Esophagus muscularis mucosa (tissue), 4 donors: ENCODE measurements at regions not wholly inside any gene's neighbourhood (a gene's known extent, or its start where the extent isn't known, plus 50 kb on each side); places are given as distances from the start of the nearest gene placed in this dataset.

Experiments
- EP300 ChIP-seq: sonication (generic); formaldehyde crosslinking; IDR thresholded peaks from one replicate; pipeline ENCODE4 v1.6.1; 2017; ENCODE audit warnings: antibody characterized with exemption
- POLR2A ChIP-seq: fragments of 450-650 bp; IDR thresholded peaks from one replicate; pipeline ENCODE4 v1.6.1; 2017; ENCODE audit warnings: antibody characterized with exemption, moderate library complexity, mild to moderate bottlenecking, low read depth
- TF ChIP-seq, protein P1 (sequence below), 3 experiments: fragments of 200-600 bp in 2 of 3; fragments of 450-650 bp in 1 of 3; sonication (generic) in 2 of 3; IDR thresholded peaks; one replicate each; pipeline ENCODE4 v1.5.1; 2017 to 2019; ENCODE audit warnings: antibody characterized with exemption in 3 of 3, mild to moderate bottlenecking in 2 of 3, moderate library complexity in 1 of 3

DNA sequence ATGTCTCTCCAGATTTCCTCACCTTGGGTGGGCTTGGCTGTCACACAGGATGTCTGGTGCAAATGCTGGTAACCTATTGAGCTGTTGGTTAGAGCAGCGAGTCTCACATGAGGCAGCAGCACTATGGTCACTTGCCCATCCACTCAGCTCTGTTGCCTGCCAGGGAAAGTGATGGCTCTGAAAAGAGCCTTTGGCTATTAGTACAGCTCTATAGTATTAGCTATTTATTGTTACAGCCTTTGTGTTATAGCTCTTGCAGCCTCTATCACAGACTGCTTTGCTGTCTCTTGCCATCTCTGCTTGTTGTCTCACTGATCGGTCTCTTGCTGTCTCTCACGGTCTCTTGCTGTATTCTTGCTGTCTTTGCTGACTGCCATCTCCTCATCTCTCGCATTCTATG lies 114.3 kb downstream of the MFSD1 start:
- TF ChIP-seq POLR2A: no peak
- TF ChIP-seq, protein P1, sequence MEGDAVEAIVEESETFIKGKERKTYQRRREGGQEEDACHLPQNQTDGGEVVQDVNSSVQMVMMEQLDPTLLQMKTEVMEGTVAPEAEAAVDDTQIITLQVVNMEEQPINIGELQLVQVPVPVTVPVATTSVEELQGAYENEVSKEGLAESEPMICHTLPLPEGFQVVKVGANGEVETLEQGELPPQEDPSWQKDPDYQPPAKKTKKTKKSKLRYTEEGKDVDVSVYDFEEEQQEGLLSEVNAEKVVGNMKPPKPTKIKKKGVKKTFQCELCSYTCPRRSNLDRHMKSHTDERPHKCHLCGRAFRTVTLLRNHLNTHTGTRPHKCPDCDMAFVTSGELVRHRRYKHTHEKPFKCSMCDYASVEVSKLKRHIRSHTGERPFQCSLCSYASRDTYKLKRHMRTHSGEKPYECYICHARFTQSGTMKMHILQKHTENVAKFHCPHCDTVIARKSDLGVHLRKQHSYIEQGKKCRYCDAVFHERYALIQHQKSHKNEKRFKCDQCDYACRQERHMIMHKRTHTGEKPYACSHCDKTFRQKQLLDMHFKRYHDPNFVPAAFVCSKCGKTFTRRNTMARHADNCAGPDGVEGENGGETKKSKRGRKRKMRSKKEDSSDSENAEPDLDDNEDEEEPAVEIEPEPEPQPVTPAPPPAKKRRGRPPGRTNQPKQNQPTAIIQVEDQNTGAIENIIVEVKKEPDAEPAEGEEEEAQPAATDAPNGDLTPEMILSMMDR (IDR thresholded peaks at IDR 0.05): no peak
- TF ChIP-seq EP300: no peak
